Choroid plexus epithelial cell (primary cell): ENCODE measurements at regions not wholly inside any gene's neighbourhood (a gene's known extent, or its start where the extent isn't known, plus 50 kb on each side); places are given as distances from the start of the nearest gene placed in this dataset.
"Not testable (repeated sequence)": the region's sequence is repeated elsewhere in the genome, so short reads cannot be mapped to it uniquely, and the experiment has no call there.

Source experiments
- DNase-seq: peaks from one replicate; pipeline ENCODE4 v3.0.0-alpha.2; 2010; ENCODE audit warnings: low read depth
- H3K4me3 ChIP-seq: 2 replicates; pipeline ENCODE4 v1.5.1; 2011; ENCODE audit warnings: low read depth, mild to moderate bottlenecking, control low read depth, low read length, moderate library complexity
- TF ChIP-seq, protein P1 (sequence below): conservative IDR thresholded peaks from 2 replicates; pipeline ENCODE4 v1.5.1; 2011; ENCODE audit warnings: low read depth, mild to moderate bottlenecking, control low read depth, inconsistent platforms, low read length, moderate library complexity

- DNase-seq: no peak
- no peak overlapping the region for H3K4me3 ChIP-seq
- TF ChIP-seq, protein P1, sequence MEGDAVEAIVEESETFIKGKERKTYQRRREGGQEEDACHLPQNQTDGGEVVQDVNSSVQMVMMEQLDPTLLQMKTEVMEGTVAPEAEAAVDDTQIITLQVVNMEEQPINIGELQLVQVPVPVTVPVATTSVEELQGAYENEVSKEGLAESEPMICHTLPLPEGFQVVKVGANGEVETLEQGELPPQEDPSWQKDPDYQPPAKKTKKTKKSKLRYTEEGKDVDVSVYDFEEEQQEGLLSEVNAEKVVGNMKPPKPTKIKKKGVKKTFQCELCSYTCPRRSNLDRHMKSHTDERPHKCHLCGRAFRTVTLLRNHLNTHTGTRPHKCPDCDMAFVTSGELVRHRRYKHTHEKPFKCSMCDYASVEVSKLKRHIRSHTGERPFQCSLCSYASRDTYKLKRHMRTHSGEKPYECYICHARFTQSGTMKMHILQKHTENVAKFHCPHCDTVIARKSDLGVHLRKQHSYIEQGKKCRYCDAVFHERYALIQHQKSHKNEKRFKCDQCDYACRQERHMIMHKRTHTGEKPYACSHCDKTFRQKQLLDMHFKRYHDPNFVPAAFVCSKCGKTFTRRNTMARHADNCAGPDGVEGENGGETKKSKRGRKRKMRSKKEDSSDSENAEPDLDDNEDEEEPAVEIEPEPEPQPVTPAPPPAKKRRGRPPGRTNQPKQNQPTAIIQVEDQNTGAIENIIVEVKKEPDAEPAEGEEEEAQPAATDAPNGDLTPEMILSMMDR: no peak
Measured at GRCh38 chr11:34730544-34731295, 109.8 kb downstream of the EHF start.

DNA sequence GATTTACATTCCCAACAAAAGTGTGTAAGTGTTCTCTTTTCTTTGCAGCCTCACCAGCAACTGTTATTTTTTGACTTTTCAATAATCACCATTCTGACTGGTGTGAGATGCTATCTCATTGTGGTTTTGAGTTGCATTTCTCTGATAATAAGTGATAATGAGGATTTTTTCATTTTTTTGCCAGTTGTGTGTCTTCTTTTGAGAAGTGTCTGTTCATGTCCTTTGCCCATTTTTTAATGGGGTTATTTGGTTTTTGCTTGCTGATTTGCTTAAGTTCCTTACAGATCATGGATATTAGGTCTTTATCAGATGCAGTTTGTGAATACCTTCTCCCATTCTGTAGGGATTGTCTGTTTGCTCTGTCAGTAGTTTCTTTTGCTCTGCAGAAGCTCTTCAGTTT, 107.7 kb downstream of the EHF start:
- DNase-seq: no peak
- no peak overlapping the region for H3K4me3 ChIP-seq
- TF ChIP-seq, protein P1: no peak

DNA sequence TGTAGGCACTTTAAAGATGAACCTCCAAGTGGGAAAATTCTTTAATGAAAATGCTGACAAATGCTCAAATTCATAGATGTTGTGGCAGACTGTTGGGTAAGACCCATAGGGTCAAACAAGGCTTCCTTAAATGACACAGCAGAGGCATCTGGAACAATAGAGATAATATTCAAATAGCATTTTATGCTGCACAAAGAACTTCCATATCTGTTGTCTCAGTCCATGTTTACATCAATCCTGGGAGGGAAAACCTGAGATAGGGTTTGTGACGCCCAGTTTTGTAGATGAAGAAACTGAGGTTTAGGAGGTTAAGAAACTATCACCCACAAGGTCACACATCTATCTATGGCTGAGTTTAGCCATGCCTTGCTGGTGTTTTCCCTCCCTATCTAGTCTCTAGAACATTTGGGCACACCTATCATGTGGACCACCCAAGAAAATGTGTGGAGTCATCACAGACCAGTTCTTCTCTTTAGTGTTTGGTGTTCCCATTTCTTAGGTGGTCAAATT, 106.4 kb downstream of the EHF start:
- H3K4me3 ChIP-seq: no peak overlapping the region
- DNase-seq: no peak
- TF ChIP-seq, protein P1: no peak

DNA sequence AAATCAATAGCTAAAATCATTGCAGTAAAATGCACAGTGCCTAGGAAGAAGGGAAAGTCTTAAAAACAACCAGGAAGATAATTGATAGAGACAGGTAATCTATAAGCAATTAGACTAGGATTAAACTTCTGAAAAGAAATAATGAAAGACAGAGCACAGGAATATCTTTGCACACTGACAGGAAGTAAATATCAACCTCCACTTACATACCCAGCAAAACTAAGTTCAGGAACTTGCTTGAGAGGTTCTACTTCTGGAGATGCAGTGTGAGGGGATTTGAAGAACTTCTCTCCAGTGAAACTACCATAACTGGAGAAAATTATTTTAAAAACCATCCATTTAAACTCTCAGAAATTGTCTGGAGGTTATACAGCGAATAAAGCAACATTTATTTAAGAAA, 104.1 kb downstream of the EHF start:
- DNase-seq: no peak
- TF ChIP-seq, protein P1: no peak
- no peak overlapping the region for H3K4me3 ChIP-seq

GRCh38 chr11:34721646-34722045, 100.8 kb downstream of the EHF start:
- no peak overlapping the region for H3K4me3 ChIP-seq
- TF ChIP-seq, protein P1: no peak
- DNase-seq: peak; percentile 39

DNA sequence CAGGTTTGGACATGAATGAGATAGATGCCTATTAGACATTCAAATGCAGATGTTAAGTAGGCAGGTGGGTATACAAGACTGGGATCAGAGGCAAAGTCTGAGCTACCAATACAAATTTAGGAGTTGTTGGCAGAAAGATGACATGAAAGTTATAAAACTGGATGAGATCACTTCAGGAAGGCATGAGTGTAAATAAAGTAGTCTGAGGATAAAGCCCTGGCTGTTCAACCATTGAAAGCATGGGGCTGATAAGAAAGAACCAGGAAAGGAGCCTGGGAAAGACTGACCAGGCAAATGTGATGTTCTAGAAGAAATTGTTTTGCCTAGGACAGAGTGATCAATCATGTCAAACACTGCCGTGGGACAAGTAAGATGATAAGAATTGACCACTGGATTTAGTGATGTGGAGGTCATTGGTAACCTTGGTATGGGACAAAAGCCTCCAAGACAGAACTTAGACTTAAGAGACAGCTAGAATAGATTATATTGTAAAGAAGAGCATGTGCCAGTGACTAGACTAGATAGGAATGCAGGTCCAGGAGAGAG, 98.5 kb downstream of the EHF start:
- DNase-seq: peak; percentile 26
- TF ChIP-seq, protein P1: no peak
- no peak overlapping the region for H3K4me3 ChIP-seq

DNA sequence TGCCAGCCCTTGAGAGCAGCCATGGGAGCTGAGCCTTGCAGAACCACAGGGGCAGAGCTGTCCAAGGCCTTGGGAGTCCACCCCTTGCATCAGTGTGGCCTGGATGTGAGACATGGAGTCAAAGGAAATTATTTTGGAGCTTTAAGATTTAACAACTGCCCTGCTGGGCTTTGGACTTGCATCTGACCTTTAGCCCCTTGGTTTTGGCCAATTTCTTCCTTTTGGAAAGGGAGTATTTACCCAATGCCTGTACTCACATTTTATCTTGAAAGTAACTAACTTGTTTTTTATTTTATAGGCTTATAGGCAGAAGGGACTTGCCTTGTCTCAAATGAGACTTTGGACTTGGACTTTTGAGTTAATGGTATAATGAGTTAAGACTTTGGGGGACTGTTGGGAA, 92.7 kb downstream of the EHF start:
- not testable (repeated sequence) for H3K4me3 ChIP-seq, DNase-seq
